ENCODE measurements at regions not wholly inside any gene's neighbourhood (a gene's known extent, or its start where the extent isn't known, plus 50 kb on each side); places are given as distances from the start of the nearest gene placed in this dataset.

- TF ChIP-seq ZFP30 (CRISPR knock-in tag; IDR thresholded peaks at IDR 0.05) = no peak
- TF ChIP-seq ZC3H10 (CRISPR knock-in tag; IDR thresholded peaks at IDR 0.05) = no peak
- no peak for TF ChIP-seq RARB (CRISPR knock-in tag; IDR thresholded peaks at IDR 0.05)
- TF ChIP-seq ARNTL (CRISPR knock-in tag; IDR thresholded peaks at IDR 0.05; ENCODE audit: borderline replicate concordance, low read depth) = no peak
- TF ChIP-seq PATZ1 (CRISPR knock-in tag; IDR thresholded peaks at IDR 0.05; ENCODE audit: borderline replicate concordance) = no peak
- no peak for TF ChIP-seq ZNF8 (CRISPR knock-in tag; IDR thresholded peaks at IDR 0.05)
- TF ChIP-seq CSRNP3 (CRISPR knock-in tag; IDR thresholded peaks at IDR 0.05) = no peak
- TF ChIP-seq BACH2 (CRISPR knock-in tag; IDR thresholded peaks at IDR 0.05; ENCODE audit: borderline replicate concordance) = no peak
- TF ChIP-seq ESRRG (CRISPR knock-in tag; IDR thresholded peaks at IDR 0.05) = no peak
Observed at GRCh38 chr3:159660326-159660725, 328.3 kb upstream of the IL12A start.

Measured in SK-N-SH treated with all-trans-retinoic acid at 6 μM for 48 hours (cell line).